ENCODE measurements at regions not wholly inside any gene's neighbourhood (a gene's known extent, or its start where the extent isn't known, plus 50 kb on each side); places are given as distances from the start of the nearest gene placed in this dataset.

GRCh38 chr7:92988941-92989545 lies 128.7 kb downstream of the SAMD9 start:
- TF ChIP-seq CTCF (IDR thresholded peaks at IDR 0.05; ENCODE audit: insufficient read depth, low read length) (no peak), POLR2AphosphoS5 (IDR thresholded peaks at IDR 0.05; ENCODE audit: low read depth) (no peak), REST (IDR thresholded peaks at IDR 0.05; ENCODE audit: insufficient replicate concordance, low read depth) (no peak), GABPA (IDR thresholded peaks at IDR 0.05; ENCODE audit: low read depth) (no peak)

All from HL-60 (cell line).